Spleen (tissue), 7 donors: ENCODE measurements at regions not wholly inside any gene's neighbourhood (a gene's known extent, or its start where the extent isn't known, plus 50 kb on each side); places are given as distances from the start of the nearest gene placed in this dataset.

Experiments
- CTCF ChIP-seq, 11 experiments: fragments of 200-600 bp in 7 of 11; fragments of 450-650 bp in 4 of 11; sonication (generic) in 4 of 11; IDR thresholded peaks in 8 of 11; conservative IDR thresholded peaks in 3 of 11; 1 replicate in 7 of 11; 2 replicates in 4 of 11; pipeline versions ENCODE4 v1.4.0 to v1.8.0; 2016 to 2021; ENCODE audit warnings: antibody characterized with exemption in 11 of 11, inconsistent platforms in 4 of 11, mild to moderate bottlenecking in 1 of 11
- POLR2A ChIP-seq, 3 donors: fragments of 450-650 bp; IDR thresholded peaks; one replicate each; pipeline ENCODE4 v1.5.1; 2017; ENCODE audit warnings: antibody characterized with exemption in 3 of 3, mild to moderate bottlenecking in 1 of 3
- POLR2AphosphoS5 ChIP-seq, 3 donors: sonication (generic); formaldehyde crosslinking; IDR thresholded peaks; one replicate each; pipeline ENCODE4 v1.5.1; 2017; ENCODE audit warnings: antibody characterized with exemption in 3 of 3
- donor health status: DM: no; HTN: no; CAD: no; lungs with moderate emphysema.
- donor health status: DM: no; HTN: no; CAD: no.
- donor health status: DM: no; HTN: no; CAD: no.

- TF ChIP-seq CTCF (IDR thresholded peaks at IDR 0.05 in 8 of 11, conservative IDR thresholded peaks at IDR 0.05 in 3 of 11) (peak in 1 of 11 experiments; percentile 7), POLR2A (IDR thresholded peaks at IDR 0.05) (no peak), POLR2AphosphoS5 (IDR thresholded peaks at IDR 0.05) (peak in 1 of 3 donors; percentile 42)
Measured at GRCh38 chr2:64325852-64326577, 127.9 kb upstream of the LGALSL start.
